GM23338 (cell line): ENCODE measurements at regions not wholly inside any gene's neighbourhood (a gene's known extent, or its start where the extent isn't known, plus 50 kb on each side); places are given as distances from the start of the nearest gene placed in this dataset.

ENCODE experiments used
- ATAC-seq: fragments of 200-7000 bp; cut with Tn5 transposase; 3 replicates; pipeline ENCODE4 v1.9.1; 2020
- DNase-seq: peaks from one replicate; pipeline ENCODE4 v3.0.0-alpha.2; 2015; ENCODE audit warnings: low spot score
- H2AFZ ChIP-seq: fragments of 200-600 bp; sonication (generic); 2 replicates; pipeline ENCODE4 v1.8.0; 2016; ENCODE audit warnings: antibody characterized with exemption, mild to moderate bottlenecking, moderate library complexity
- H3F3A ChIP-seq: fragments of 200-600 bp; sonication (generic); replicated peaks from 2 replicates; pipeline ENCODE4 v1.8.0; 2017; ENCODE audit warnings: antibody characterized with exemption, mixed run types, low read depth
- H3K27ac ChIP-seq: fragments of 200-600 bp; sonication (generic); 2 replicates; pipeline ENCODE4 v1.6.1; 2016; ENCODE audit warnings: low read depth
- H3K27me3 ChIP-seq: fragments of 200-600 bp; sonication (generic); 2 replicates; pipeline ENCODE4 v1.8.0; 2016; ENCODE audit warnings: mild to moderate bottlenecking, mixed run types, moderate library complexity; ENCODE audit not compliant: insufficient read depth
- H3K36me3 ChIP-seq: fragments of 200-600 bp; sonication (generic); 2 replicates; pipeline ENCODE4 v1.8.0; 2016; ENCODE audit warnings: mild to moderate bottlenecking; ENCODE audit not compliant: insufficient read depth
- H3K4me1 ChIP-seq: fragments of 200-600 bp; sonication (generic); 2 replicates; pipeline ENCODE4 v1.8.0; 2016; ENCODE audit warnings: mild to moderate bottlenecking, moderate library complexity; ENCODE audit not compliant: insufficient read depth
- H3K4me2 ChIP-seq: fragments of 200-600 bp; sonication (generic); 2 replicates; pipeline ENCODE4 v1.7.1; 2017; ENCODE audit warnings: mixed run types
- H3K4me3 ChIP-seq: fragments of 200-600 bp; sonication (generic); 2 replicates; pipeline ENCODE4 v1.6.1; 2016; ENCODE audit warnings: mixed run types
- H3K79me2 ChIP-seq: fragments of 200-600 bp; sonication (generic); replicated peaks from 2 replicates; pipeline ENCODE4 v1.8.0; 2017; ENCODE audit warnings: mild to moderate bottlenecking; ENCODE audit not compliant: insufficient read depth
- H3K9me2 ChIP-seq: fragments of 200-600 bp; sonication (generic); 2 replicates; pipeline ENCODE4 v1.8.0; 2017; ENCODE audit not compliant: insufficient read depth
- H4K20me1 ChIP-seq: fragments of 200-600 bp; sonication (generic); replicated peaks from 2 replicates; pipeline ENCODE4 v1.8.0; 2017; ENCODE audit warnings: mild to moderate bottlenecking; ENCODE audit not compliant: insufficient read depth
- H3K27ac Mint-ChIP-seq: 2 replicates; pipeline ENCODE4 v1.8.0; 2020; ENCODE audit warnings: inconsistent platforms, mild to moderate bottlenecking, moderate library complexity, mixed read lengths
- H3K27me3 Mint-ChIP-seq: 3 replicates; pipeline ENCODE4 v1.8.0; 2022; ENCODE audit warnings: low read depth, mild to moderate bottlenecking, moderate library complexity, mixed read lengths, inconsistent platforms; ENCODE audit not compliant: insufficient read depth, poor library complexity
- H3K36me3 Mint-ChIP-seq: 3 replicates; pipeline ENCODE4 v1.8.0; 2021; ENCODE audit warnings: low read depth, mild to moderate bottlenecking, inconsistent platforms, moderate library complexity, mixed read lengths
- H3K4me1 Mint-ChIP-seq: 3 replicates; pipeline ENCODE4 v1.8.0; 2020; ENCODE audit warnings: mild to moderate bottlenecking, inconsistent platforms, mixed read lengths
- H3K4me3 Mint-ChIP-seq: 3 replicates; pipeline ENCODE4 v1.8.0; 2021; ENCODE audit warnings: moderate library complexity, mild to moderate bottlenecking, inconsistent platforms, mixed read lengths
- H3K9me3 Mint-ChIP-seq: 3 replicates; pipeline ENCODE4 v1.8.0; 2020; ENCODE audit warnings: moderate library complexity, mild to moderate bottlenecking, inconsistent platforms, mixed read lengths
- CREB1 ChIP-seq: fragments of 250-450 bp; sonication (Bioruptor Pico); IDR thresholded peaks from 2 replicates; pipeline ENCODE4 v1.5.0; 2020; ENCODE audit warnings: low read depth, mild to moderate bottlenecking, moderate library complexity
- ETS1 ChIP-seq: IDR thresholded peaks from 2 replicates; pipeline ENCODE4 v1.6.1; 2016; ENCODE audit warnings: antibody characterized with exemption
- EZH2 ChIP-seq: fragments of 200-600 bp; sonication (generic); IDR thresholded peaks from one replicate; pipeline ENCODE4 v1.8.0; 2017; ENCODE audit warnings: antibody characterized with exemption, mild to moderate bottlenecking, low read depth; ENCODE audit not compliant: unreplicated experiment
- EZH2phosphoT487 ChIP-seq: fragments of 200-600 bp; sonication (generic); IDR thresholded peaks from one replicate; pipeline ENCODE4 v1.8.1; 2018; ENCODE audit warnings: antibody characterized with exemption; ENCODE audit not compliant: unreplicated experiment
- JUNB ChIP-seq: IDR thresholded peaks from one replicate; pipeline ENCODE4 v1.6.1; 2016; ENCODE audit warnings: antibody characterized with exemption; ENCODE audit not compliant: unreplicated experiment
- NANOG ChIP-seq: IDR thresholded peaks from 2 replicates; pipeline ENCODE4 v1.6.1; 2016; ENCODE audit warnings: antibody characterized with exemption, borderline replicate concordance
- POLR2AphosphoS5 ChIP-seq: IDR thresholded peaks from 2 replicates; pipeline ENCODE4 v1.6.1; 2016; ENCODE audit warnings: antibody characterized with exemption, low read depth
- REST ChIP-seq: IDR thresholded peaks from one replicate; pipeline ENCODE4 v1.6.1; 2018; ENCODE audit warnings: antibody characterized with exemption; ENCODE audit not compliant: unreplicated experiment
- STAT1 ChIP-seq: IDR thresholded peaks from one replicate; pipeline ENCODE4 v1.6.1; 2016; ENCODE audit warnings: antibody characterized with exemption; ENCODE audit not compliant: unreplicated experiment
- ZNF114 ChIP-seq: fragments of 250-450 bp; sonication (Bioruptor Pico); IDR thresholded peaks from 2 replicates; pipeline ENCODE4 v1.5.0; 2020; ENCODE audit warnings: mild to moderate bottlenecking, moderate library complexity
- ZNF331 ChIP-seq: fragments of 250-450 bp; sonication (Bioruptor Pico); IDR thresholded peaks from 2 replicates; pipeline ENCODE4 v1.5.0; 2020; ENCODE audit warnings: low read depth, mild to moderate bottlenecking, moderate library complexity
- ZNF462 ChIP-seq: fragments of 250-450 bp; sonication (Bioruptor Pico); IDR thresholded peaks from 2 replicates; pipeline ENCODE4 v1.5.0; 2020; ENCODE audit warnings: mild to moderate bottlenecking, moderate library complexity

GRCh38 chr6:71376830-71377229 lies 88.2 kb downstream of the OGFRL1 start:
- Histone ChIP-seq H3K79me2 (no peaks in the 10 kb centered on the region), H2AFZ (no peak overlapping the region), H3K4me3 (no peak overlapping the region), H3K4me2 (no peak overlapping the region), H3K4me1 (no peaks in the 10 kb centered on the region), H3K27ac (no peak overlapping the region), H3K36me3 (no peaks in the 10 kb centered on the region), H3K9me2 (no peaks in the 10 kb centered on the region; the same call in 1 of the 2 replicates), H3K27me3 (no peaks in the 10 kb centered on the region), H4K20me1 (no peaks in the 10 kb centered on the region), H3F3A (no peaks in the 10 kb centered on the region)
- Mint-ChIP-seq H3K4me3 (no peak overlapping the region), H3K36me3 (peaks cover 4% of the 10 kb centered on the region; the same call in 1 of the 3 replicates), H3K27ac (no peak overlapping the region), H3K9me3 (peaks cover 4% of the 10 kb centered on the region; the same call in 2 of the 3 replicates), H3K27me3 (no peaks in the 10 kb centered on the region), H3K4me1 (no peaks in the 10 kb centered on the region)
- TF ChIP-seq EZH2phosphoT487 (no peak), ZNF114 (no peak), JUNB (no peak), CREB1 (CRISPR knock-in tag) (no peak), REST (no peak), EZH2 (no peak), NANOG (no peak), ZNF331 (no peak), ZNF462 (no peak), STAT1 (no peak), POLR2AphosphoS5 (no peak), ETS1 (no peak)
- DNase-seq (no peak), ATAC-seq (no peak)
